ENCODE measurements at regions not wholly inside any gene's neighbourhood (a gene's known extent, or its start where the extent isn't known, plus 50 kb on each side); places are given as distances from the start of the nearest gene placed in this dataset.
A peak's percentile ranks its signal among the peaks of the same experiment; 100 is the strongest.
"Not testable (repeated sequence)": the region's sequence is repeated elsewhere in the genome, so short reads cannot be mapped to it uniquely, and the experiment has no call there.

- no peak for DNase-seq (ENCODE audit: low spot score)
These were observed 134.8 kb upstream of the LARP1 start for GRCh38 chr5:154620411-154620810.

GRCh38 chr5:154618696-154619095, 136.5 kb upstream of the LARP1 start:
- DNase-seq (ENCODE audit: low spot score) = no peak

DNA sequence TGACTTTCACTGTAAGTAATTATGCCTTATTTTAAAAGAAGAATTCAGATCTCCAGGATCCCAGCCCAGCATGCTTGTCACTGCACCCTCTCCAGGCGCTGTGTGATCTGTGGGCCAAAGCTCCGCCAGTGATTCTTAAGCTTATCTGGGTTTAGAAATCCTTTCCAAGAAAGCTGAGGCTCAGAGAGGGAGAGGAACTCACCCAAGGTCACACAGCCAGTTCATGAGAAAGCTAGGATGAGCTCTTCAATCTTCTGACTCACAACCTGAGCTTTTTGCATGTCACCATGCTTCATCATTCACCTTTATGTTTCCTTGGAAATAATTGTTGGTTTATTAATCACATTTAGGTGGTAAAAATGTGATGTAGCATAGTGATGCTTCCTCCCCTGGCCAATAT, 136.6 kb upstream of the HAND1 start:
- no peak for DNase-seq (ENCODE audit: low spot score)

- no peak for DNase-seq (ENCODE audit: low spot score)
These were observed 136.1 kb upstream of the HAND1 start for GRCh38 chr5:154614125-154614524.

- DNase-seq (ENCODE audit: low spot score) = no peak
These were observed 134.6 kb upstream of the HAND1 start for GRCh38 chr5:154612666-154613065.

DNA sequence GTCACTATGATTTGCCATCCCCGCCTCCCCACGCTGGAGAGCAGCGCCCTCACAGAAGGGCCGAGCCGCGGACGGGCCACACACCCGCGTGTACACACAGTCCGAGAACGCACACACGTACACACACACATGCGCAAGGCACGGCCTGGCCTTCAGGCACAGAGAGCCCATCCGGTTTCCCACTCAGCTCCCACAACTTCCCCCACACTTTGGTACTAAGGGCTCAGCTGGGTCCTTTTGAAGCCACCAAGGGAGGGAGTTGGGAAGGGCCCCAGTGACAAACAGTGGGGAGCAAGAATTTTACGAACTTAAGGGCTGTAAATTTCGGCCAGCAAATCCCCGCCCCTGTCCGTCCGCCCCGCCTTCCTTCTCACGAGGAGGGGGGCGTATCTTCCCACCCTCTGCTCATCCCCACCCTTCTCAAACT, 133.3 kb upstream of the HAND1 start:
- DNase-seq (ENCODE audit: low spot score) = no peak

GRCh38 chr5:154610321-154611154, 132.5 kb upstream of the HAND1 start:
- DNase-seq (ENCODE audit: low spot score) = peak; percentile 92

DNA sequence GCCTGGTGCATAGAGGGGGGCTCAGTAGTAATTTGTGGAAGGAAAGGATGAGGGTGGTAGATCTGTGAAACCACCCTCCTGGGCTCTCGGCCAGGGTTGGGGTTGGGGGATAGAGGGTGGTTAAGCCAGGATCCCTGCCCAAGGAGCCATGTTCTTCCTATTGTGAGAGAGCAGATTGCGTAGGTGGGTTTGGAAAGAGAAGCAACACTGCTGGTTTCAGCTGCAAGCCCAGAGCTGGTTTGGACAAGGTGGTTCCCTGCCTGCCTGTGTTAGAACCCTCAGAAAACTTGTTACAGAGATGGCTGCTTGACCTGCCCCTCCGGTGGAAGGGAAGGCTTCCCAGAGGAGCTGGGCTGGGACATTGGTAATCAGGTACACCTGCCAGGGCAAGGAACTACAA, 131.2 kb upstream of the HAND1 start:
- DNase-seq (ENCODE audit: low spot score) = no peak

- DNase-seq (ENCODE audit: low spot score) = no peak
These were observed 130.5 kb upstream of the HAND1 start for GRCh38 chr5:154608531-154609011.

- DNase-seq (ENCODE audit: low spot score) = no peak
These were observed 129.7 kb upstream of the HAND1 start for GRCh38 chr5:154607746-154608145.

DNA sequence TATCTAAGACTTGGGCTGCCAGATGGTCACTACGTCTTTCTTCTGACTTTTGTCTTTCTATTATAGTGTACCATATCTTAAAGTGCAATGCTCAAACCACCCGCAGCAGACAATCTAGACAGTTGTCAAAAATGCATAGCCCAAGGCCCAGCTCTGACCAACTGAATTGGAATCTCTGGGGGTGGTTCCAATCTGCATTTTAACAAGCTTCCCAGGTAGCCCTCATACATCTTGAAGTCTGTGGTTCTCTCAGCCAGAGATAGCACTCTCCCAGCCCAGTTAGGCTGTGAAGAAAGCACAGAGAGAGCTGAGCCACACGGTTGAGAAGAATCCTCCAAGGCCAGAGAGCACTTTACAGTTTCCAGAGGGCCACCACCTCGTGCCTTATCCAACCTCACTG, 128.2 kb upstream of the HAND1 start:
- DNase-seq (ENCODE audit: low spot score) = no peak

GRCh38 chr5:154603953-154604679, 126.1 kb upstream of the HAND1 start:
- peak; percentile 55 for DNase-seq (ENCODE audit: low spot score)

DNA sequence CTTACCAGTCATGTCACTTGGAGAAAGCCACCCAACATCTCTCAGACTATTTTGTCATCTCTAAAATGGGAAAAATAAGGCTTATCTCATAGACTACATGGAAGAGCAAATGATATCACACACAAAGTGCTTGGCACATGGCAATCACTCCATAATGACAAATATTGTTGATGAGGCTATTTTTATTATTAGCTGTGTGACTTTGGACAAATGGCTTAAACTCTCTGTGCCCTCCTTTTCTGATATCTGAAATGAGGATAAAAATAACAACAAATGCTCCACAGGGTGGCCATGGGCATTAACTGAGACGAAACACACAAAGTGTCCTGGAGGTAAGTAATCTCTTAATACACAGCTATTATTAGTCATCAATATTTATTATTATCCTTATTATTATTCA, 125.5 kb upstream of the HAND1 start:
- no peak for DNase-seq (ENCODE audit: low spot score)

DNA sequence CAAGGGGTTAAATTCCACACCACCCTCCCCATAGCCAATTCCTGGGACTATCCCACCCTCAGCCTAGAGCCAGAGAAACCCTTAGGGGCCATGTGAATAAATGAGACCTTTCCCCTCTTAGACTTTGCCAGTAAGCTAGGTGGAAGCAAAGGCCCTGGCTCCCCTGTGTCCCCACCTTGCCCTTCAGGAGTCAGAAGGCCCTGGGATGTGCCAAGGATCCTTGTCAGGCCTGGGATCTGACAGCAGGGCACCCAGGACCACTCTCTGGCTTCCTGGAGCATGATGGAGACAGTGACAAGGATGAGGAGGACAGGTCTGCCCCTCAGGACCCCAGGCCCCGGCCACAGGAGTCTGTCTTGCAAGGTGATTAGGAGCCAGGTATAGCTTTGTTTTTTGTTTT, 125.0 kb upstream of the HAND1 start:
- no peak for DNase-seq (ENCODE audit: low spot score)

- no peak for DNase-seq (ENCODE audit: low spot score)
These were observed 123.0 kb upstream of the HAND1 start for GRCh38 chr5:154601014-154601413.

DNA sequence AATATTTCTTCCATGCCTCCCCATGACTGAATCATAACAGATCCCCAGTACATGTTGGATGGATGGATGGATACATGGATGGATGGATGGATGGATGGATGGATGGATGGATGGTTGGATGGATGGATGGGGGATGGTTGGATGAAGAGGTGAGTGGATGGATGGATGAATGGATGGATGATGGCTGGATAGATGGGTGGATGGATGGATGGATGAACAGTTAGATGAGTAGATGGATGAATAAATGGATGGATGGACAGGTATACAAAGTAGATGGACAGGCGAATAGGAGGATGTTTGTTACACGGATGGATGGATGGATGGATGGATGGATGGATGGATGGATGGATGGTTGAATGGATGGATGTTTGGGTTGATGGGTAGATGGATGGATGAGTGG, 120.0 kb upstream of the HAND1 start:
- no peak for DNase-seq (ENCODE audit: low spot score)

- DNase-seq (ENCODE audit: low spot score) = not testable (repeated sequence)
These were observed 118.8 kb upstream of the HAND1 start for GRCh38 chr5:154596844-154597243.

DNA sequence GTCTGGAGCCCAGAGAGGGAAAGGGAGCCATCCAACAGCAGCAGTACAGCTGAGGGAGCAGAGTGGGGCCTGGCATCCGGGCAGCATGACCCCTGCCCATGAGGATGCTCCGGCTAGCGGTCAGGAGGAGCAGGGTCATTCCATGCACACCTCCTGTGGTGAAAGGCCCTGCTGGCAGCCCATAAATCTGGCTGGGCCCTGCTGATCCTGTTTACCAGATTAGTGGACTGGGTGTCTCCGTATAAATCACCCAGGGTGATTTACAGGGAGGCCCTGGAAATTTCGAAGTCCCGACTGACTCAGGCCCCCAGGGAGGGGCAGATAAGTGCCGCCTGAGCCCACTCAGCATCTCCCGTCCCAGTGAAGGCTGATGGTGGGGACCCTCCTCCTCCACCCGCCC, 117.6 kb upstream of the HAND1 start:
- DNase-seq (ENCODE audit: low spot score) = no peak

GRCh38 chr5:154593796-154594195, 115.8 kb upstream of the HAND1 start:
- no peak for DNase-seq (ENCODE audit: low spot score)

DNA sequence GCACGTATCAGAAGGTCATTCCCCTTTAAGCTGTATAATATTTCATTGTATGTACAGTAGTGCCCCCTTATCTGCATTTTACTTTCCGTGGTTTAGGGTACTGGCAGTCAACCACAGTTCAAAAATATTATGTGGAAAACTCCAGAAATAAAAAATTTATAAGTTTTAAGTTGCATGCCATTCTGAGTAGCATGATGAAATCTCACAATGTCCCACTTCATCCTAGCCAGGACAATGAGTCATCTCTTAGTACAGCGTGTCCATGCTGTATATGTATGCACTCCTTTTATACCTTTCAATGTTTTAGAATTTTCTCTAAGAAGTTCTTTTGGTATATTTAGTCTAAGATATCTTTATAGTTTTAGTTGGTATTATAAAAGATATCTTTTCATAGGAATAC, 115.0 kb upstream of the HAND1 start:
- no peak for DNase-seq (ENCODE audit: low spot score)

GRCh38 chr5:154590093-154590724, 112.2 kb upstream of the HAND1 start:
- DNase-seq (ENCODE audit: low spot score) = no peak

- no peak for DNase-seq (ENCODE audit: low spot score)
These were observed 111.5 kb upstream of the HAND1 start for GRCh38 chr5:154589511-154589910.

Data from D341Med (cell line).